Stimulated activated CD4-positive, alpha-beta T cell treated with anti-CD3 and anti-CD28 coated beads, Interleukin-1b, Interleukin-23, amount 100 ng/mL, for 4 hours (primary cell): ENCODE measurements at regions not wholly inside any gene's neighbourhood (a gene's known extent, or its start where the extent isn't known, plus 50 kb on each side); places are given as distances from the start of the nearest gene placed in this dataset.

ENCODE experiments used
- DNase-seq, 2 donors: peaks; one replicate each; pipeline ENCODE4 v3.0.0-alpha.2; 2020; ENCODE audit warnings: low read depth in 2 of 2

DNA sequence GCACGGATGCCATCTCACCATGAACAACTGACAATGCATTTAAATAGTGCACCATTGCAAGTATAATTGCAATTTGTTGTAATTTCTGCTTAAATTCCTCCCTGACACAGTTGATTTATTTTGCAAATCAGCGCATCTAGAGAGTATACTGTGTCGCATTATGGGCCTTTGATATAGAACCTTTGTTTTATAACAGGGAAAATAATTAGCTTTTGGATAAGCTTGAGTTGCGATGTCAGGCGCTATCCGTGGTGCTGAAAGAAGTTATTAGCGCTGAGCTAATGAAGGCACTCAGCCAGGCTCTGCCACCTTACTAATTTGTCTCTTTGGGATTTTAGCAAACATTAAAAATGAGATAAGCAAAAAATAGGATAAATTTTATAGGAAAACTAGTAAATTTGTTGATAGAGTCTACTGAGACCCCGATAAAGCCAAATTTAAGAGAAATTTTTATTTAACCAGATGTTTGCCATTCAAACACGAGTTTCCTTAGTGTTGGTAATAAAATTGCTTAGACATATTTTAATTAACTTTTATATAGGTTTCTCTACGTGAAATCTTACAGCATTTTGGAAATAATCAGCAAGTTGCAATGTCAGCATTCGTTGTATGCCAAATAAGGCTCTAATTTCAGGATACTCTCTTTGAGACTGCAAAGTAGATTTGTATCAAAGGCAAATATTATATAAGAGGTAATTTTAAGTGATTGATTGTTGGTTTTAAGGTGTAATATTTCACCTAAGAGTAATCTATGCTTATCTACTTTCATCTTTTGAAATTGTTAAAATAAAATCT, 355.5 kb downstream of the TLR4 start:
- no peak for DNase-seq

DNA sequence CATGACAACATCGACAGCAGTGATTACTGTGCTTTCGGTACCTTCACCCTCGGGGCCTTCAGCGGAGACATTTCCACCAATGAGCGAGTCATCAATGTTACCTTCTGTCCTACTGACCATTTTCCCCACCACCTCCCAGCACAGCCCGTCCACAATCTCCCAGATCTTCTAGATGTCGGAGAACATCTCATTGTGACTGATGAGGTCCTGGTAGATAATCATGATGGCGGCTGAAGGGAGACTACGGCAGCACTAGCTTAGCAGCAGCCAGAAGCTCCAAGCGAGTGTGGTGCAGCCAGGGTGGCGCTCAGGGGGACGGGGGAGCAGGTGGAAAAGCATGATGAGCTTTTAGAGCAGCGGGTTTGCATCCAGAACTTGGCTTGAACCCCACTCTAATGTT, 379.0 kb downstream of the TLR4 start:
- no peak for DNase-seq

DNA sequence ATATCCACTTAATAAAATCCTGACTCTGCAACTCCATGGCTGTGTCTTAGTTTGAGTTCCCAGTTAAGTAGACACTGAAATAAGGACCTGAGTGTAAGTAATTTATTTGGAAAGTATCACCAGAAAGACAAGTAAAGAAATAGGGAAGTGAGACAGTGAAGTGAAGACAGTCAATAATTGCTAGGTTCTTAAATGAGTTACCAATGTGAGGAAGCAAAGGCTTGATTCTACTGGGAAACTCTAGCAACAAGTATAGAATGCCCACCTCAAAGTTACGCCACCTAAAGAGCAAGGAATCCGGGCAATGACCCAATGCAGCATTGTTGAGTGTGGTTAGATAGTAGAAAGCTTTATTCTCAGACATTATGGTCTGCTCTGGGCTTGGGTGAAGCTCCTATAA, 383.9 kb downstream of the TLR4 start:
- no peak for DNase-seq

DNA sequence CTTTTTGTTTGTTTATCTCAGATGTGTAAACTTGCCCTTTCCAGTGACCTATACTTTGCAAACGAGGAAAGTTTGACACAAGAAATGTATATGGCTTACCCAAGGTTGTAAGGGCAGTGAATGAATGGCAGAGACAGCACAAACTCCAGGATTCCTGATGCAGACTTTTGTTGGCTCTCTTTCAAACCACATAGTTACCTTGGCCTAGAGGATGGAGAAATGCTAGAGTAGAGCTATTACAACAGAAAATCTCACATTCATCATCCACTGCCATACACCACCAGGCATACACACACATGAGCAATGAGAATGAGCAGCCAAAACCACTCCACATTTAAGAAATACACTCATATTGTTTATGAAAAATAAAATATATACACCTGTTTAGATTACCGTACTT, 387.0 kb downstream of the TLR4 start:
- no peak for DNase-seq

DNA sequence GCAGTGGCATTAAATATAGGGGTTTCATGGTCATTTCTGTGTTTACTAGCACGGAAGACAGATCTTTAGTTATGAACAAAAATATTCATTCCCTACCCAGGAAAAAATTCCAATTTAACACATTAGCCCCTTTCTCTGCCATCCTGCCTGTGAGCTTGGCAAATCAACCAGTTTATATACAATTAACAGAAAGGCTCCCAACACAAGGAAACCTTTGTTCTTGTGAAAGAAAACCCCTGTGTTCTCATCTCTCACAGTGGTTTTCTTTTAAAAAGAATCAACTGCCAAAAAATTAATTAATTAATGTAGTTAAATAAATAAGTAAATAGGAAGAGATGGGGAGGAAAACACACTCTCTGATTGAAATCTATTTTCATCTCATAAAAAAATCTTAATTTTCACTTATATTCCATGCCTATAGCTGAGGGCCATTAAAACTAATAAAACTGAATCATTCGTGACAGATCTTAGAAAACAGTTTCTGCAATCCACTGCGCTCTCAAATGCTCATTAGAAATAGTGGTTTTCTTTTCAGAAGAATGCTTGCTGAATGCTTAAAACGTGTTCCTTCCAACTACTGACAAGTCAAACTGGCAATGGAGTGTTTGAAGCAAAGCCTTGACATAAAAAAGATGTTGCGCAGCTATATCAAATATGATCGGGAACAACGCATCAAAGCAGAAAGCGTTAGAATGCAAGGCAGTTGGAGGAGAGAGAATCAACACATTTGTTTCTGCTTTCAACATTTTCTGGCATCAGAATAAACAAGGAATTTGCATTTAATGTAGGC, 387.7 kb downstream of the TLR4 start:
- no peak for DNase-seq

DNA sequence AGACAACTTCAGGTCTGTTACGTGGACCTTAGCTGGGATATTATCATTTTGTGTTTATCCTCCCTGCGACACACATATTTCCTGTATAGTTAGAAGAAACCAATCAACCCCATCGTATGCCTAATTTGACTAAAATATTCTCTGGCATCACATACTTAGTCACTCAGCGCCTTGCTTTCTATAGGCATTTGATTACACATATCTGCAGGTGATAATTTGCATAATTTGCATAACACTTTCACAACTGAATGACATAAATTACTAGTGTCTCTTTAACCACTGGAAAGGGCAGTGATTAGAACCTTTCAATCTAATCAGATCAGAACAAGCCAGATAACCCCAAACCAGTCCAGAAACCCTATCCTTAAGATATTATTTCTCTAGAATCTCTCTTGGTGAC, 390.2 kb downstream of the TLR4 start:
- DNase-seq: no peak

DNA sequence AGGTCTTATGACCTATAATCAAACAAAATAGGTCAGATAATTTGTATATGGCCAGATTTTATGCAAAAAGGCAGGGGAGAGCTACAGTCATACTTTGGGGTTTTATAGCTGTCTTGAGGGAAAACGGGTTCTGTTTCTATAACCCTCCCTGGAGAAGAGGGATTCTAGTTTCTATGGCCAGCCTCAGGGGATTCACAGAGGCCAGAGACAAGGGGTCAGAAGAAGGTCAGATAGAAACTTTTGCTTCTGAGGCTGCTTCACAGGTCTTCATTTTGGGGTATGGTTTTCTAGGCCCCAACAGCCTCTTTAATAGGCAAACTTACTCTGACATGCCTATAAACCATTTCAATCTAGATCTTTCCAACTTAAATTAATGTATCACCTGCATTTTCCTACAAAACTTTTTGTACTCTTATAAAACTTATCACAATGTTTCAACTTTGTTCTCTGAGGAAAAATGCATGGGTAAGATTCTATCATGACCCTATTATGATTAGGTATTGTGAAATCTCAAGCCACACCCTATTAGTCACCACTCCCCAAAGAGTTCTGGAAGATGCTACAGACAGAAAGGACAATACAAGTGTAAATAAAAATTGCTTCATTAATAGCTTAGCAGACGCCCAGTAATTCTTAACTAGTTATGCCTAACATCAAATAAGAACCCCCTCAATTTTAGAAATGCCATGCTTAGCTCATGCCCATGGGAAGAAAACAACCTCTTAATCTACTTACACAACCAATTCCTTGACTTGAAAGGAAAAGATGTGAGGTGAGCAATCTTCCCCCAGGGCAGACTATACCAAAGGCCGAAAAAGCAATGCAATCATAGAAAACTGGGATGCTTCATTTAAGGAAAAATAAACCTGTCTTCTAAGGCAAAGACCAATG, 396.6 kb downstream of the TLR4 start:
- no peak for DNase-seq

DNA sequence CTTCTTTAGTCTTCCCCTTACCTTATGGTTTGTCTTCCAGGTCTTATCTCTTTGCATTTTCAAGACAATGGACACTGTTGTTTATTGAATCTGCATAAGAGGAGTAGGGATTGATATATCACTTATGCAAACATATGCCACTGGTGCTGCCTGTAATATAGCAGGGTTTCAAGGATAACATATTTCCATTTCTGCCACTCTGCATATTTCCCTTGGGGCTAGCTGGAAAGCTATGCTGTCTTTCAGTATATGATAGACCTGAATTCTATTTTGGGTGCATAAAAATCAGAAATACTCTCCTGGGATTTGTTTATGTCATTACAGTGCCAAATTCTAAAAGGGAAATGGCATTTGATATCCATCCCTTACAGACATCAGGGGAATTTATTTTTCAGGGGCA, 400.2 kb downstream of the TLR4 start:
- DNase-seq: no peak

DNA sequence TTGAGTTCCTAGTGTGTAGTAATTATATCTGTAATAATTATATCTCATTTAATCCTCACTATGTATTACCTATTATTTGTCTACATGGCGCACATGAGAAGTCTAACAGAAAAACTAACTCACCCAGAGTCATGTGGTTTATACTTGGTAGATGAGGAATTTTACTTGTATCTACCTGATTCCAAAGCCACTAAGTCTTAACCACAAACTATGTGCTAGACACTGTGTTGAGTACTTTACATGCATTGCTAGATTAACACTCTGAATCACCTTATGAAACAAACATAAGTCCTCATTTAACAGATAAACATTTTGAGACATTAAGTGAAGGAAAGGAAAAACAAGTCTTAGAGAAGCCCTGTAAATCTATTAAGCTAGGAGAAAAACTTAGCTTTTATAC, 404.8 kb downstream of the TLR4 start:
- no peak for DNase-seq

DNA sequence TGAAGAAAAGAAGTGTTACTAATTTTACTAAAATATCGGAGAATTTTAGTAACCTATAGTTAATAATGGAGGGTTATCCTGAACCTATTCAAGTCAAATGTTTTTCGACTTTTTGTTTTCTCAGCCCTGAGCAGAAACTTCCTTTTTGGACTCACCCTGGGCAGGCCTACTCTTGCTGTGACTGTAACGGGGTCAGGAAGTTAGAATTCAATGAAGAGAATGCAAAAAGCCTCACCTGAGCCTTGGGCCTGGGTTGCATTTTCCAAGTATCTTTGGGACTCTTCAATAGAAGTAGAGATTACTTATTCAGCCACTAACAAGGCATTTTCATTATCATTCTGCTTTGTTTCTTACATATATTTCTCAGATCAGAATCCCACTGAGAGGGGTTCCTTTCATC, 405.3 kb downstream of the TLR4 start:
- no peak for DNase-seq

DNA sequence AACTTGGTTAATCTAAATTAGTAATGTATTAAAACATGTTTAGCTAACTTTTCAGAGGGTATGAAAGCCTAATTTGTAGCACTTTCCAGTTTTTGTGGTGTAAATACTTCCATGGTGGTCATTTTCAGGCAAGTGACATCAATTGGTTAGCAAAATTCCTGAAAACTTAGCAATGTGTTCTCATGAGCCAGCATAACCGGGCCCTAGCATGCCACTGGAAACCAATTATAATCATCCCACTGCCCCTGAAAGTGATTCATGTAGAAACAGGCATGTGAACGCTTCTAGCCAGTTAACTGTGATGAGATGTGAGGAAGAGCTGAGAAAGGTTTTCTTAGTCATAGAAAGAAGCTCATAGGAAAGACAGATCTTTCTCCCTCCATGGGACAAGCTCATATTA, 417.2 kb downstream of the TLR4 start:
- no peak for DNase-seq

DNA sequence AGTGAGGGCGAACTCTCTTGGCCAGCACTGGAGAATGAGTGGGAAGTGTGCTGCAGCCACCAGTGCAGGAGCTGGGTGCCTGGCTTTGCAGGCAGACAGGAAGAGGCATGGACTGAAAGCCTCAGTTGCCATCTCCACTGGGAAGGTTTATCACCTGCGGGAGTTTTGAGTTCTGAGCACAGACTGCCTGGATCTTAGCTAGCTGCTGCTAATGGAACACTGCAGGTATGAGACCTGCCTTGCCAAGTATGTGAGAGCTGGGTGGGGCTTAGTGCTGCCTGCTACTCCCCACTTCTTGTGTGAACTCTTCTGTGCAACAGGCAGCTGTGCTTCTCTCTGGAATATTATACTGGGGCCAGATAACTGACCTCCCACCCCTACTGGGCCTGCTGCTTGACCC, 424.1 kb downstream of the TLR4 start:
- DNase-seq: no peak

DNA sequence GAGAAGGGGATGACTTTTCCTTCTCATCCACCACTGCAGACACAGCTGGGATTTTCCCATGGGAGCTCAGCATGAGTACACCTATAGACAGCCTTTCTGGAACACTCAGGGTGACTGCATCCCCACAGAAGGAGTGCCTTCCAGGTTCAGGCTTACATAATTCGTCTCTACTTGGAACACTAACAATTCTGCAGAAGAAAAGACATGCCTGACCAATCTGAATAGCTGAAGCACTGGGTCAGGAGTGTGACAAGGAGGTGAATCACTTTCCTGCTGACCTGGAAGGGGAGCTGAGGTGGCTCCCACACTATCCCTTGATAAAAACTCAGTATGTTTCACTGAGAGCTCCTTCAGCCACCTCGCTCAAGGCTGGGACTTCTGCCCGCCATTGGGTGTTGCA, 425.3 kb downstream of the TLR4 start:
- no peak for DNase-seq

DNA sequence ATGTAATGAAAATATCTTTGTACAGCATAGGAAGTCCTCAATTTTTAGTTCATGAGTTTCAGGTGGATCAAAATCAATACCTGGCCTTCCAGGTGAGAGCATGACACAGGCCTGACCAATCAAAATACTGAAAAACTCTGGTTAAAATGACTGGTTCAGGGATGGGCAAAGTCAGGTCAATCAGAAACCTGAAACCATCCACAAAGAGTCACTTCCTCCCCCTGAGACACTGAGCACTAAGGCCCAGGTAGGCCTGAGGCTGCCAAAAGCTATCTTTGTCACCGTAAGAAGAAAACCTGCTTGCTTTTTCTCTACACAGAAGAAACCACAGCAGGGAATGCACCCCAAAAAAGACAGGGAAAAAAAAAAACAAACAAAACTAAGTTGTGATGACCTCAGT, 444.8 kb downstream of the TLR4 start:
- no peak for DNase-seq

DNA sequence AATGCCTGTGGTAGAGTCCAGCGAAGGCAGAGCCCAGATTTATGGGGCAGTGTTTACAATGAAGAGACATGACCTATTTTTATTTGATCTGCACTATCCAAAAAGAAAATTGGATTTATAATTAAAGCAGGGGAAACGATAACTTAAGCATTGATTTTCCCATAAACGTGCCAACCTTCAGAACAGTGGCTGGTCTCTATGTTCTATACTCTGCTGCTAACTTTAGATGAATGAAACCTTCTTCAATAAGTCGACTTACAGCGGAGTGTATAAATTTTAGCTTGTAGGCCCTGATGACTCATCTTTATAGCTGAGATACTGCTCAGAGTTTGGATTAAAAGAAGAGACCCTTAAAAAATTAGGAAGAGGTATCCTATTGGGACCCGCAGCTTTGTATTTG, 452.6 kb downstream of the TLR4 start:
- DNase-seq: no peak

DNA sequence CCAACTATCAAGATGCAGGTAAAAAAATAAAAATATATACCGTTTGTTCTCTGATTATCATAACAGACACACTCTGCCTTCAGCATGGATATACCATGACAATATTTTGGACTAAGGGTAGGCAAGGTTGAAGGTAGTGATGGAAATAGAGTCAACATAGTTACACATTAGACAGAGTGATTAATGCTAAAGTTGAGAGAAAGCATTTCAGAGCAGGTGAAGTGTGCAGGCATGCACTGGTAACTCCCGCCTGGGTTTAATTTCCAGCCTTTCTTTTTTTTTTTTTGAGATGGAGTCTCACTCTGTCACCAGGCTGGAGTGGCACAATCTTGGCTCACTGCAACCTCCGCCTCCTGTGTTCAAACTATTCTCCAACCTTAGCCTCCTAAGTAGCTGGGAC, 458.5 kb downstream of the TLR4 start:
- no peak for DNase-seq

DNA sequence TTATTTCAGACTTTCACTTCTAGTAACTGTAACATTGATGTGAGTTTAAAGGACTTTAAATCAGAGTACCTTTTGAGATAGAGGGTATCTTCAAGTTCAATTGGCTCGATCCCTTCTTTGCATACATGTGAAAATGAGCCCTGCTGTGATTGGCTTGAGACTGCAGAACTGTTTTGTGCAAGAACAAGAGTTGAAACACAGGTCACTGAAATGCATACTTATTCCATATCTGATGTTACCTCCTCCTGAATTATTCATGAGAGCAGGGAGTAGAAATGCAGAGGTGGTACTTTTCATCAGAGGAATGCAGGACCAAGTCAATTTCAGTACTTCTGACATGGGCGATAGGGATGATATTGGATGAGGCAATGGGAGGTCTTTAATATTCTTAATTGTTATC, 459.5 kb downstream of the TLR4 start:
- DNase-seq: no peak

DNA sequence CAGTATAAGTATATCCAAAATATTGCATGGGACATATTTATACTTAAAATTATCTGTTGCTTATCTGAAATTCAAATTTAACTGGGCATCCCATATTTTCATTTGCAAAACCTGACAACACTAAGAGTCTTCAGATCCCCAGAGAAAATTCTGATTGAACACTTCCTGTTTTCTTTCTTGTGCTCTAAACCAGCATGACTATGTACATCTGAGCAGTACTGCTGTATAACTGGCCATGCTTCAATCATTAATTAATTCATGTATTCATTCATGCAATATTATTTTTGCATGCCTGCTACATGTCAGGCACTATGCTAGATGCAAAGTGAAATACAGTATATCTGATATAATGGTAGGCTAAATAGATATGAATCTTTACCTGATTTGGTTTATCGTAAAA, 461.2 kb downstream of the TLR4 start:
- DNase-seq: no peak

DNA sequence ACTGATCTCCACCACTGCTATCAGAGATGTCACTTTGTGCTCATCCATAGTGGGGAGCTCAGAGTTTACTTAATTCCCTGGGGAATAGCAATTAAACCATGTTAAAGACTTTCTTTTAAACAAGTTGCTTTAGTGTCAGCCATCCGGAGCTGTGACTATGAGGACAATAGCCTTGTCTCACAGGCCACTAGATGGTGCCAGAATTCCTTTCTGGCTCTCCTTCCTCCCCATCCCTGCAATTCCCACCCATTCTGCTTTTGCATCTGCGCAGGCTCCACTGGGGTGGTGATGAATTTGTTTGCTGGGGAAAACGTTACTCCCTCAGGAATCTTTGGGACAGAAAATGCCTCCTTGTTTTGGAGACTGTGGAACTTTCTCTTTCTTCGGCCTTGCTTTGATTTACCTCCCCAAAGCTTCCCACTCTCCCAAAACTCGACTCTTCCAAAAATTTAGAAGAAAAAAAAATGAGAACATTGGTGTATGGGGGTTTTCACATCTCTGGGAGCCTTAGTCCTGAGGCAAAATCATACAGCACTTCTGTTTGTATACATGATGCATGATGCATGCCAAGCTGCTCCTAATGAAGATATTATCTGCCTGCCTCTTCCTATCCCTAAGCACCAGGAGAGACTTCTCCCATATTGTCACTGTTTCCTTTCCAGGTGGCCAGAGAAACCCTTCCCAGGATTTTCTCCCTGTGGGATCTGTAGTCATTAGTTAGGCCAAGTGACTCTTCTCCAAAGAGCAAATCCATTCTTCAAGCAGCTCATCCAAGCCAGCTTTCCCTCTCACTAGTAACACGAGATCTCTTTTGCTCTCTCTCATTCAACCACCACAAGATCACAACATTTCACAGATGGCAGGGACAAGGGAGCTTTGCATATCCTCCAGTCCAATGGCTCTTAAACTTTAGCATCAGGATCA, 466.1 kb downstream of the TLR4 start:
- DNase-seq: no peak

DNA sequence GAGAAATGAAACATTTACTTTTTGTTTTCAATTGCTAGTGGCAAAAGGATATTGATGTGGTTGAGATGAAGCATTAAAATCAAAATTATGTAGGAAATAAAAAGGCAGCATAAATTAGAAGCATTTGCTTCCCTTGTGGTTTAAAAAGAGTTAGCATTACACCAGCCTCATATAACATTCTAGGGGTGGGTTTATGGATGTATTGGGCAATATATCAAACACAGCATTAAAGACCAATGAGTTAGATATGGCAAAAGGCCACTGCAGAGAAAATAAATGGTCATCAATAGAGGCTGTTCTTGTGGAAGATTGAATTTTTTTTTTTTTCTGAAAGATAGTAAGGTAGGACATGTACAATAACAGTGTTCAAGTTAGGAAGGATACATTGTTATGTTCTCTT, 473.0 kb downstream of the TLR4 start:
- no peak for DNase-seq

DNA sequence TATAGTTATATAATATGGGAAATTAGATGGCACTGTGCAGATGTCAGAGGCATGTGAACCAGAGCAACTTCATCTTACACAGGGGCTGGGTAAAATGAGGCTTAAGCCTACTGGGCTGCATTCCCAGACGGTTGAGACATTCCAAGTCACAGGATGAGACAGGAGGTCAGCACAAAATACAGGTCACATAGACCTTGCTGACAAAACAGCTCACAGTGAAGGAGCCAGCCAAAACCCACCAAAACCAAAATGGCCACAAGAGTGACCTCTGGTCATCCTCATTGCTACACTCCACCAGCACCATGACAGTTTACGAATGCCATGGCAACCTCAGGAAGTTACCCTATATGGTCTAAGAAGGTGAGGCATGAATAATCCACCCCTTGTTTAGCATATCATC, 479.4 kb downstream of the TLR4 start:
- DNase-seq: no peak
